ENCODE measurements at regions not wholly inside any gene's neighbourhood (a gene's known extent, or its start where the extent isn't known, plus 50 kb on each side); places are given as distances from the start of the nearest gene placed in this dataset.

DNA sequence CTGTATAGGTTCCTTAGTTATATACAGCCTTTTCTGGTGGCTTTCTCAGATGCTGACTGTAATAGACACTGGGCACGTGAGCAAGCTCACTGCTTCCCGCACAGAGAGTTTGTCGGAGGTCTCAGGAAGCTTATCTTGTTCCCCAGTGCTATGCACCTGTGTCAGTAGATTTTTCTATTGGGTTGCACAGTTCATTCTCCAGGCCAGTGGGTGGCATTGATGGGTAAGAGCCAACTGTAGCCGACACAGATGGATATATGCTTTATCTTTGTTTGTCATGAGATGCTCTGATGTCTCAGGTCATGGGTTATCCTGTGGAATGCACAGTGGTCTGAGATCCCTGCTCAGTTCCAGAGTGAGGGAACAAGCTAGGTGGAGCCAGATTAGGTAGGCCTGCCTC lies 293.0 kb downstream of the GRB14 start:
- DNase-seq (ENCODE audit: low read depth), result no peak
- no peak overlapping the region for H3K4me3 ChIP-seq (ENCODE audit: low read depth, low read length)
- no peak for TF ChIP-seq CTCF (IDR thresholded peaks at IDR 0.05; ENCODE audit: insufficient read depth, low read depth, low read length)

- no peak for TF ChIP-seq CTCF (IDR thresholded peaks at IDR 0.05; ENCODE audit: insufficient read depth, low read depth, low read length)
- DNase-seq (ENCODE audit: low read depth), result no peak
- H3K4me3 ChIP-seq (ENCODE audit: low read depth, low read length), result no peak overlapping the region
Observed at GRCh38 chr2:164323978-164324377, 297.3 kb downstream of the GRB14 start.

DNA sequence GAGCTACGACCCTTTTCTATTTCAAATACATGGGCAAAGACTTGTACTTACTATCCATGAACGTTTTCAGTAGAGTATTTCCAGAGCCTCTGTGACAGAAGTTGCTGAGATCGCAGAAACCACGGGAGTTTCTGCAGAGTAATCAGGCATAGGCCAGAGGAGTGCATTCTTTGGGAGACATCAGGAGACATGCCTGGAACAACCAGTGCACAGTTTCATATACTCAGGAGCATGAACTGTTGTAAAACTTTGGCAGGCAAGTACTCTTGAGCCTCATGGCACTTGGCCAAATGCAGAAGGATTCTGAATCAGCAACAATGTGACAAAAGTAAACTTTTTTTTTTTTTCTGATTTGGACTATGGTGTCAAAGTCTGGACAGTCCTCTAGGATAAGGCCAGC lies 307.1 kb downstream of the GRB14 start:
- no peak overlapping the region for H3K4me3 ChIP-seq (ENCODE audit: low read depth, low read length)
- peak; percentile 1 for DNase-seq (ENCODE audit: low read depth)
- no peak for TF ChIP-seq CTCF (IDR thresholded peaks at IDR 0.05; ENCODE audit: insufficient read depth, low read depth, low read length)

GRCh38 chr2:164306872-164307271 lies 314.4 kb downstream of the GRB14 start:
- DNase-seq (ENCODE audit: low read depth), result no peak
- H3K4me3 ChIP-seq (ENCODE audit: low read depth, low read length), result no peak overlapping the region
- TF ChIP-seq CTCF (IDR thresholded peaks at IDR 0.05; ENCODE audit: insufficient read depth, low read depth, low read length), result no peak

- no peak for TF ChIP-seq CTCF (IDR thresholded peaks at IDR 0.05; ENCODE audit: insufficient read depth, low read depth, low read length)
- H3K4me3 ChIP-seq (ENCODE audit: low read depth, low read length), result no peak overlapping the region
- DNase-seq (ENCODE audit: low read depth), result no peak
Observed at GRCh38 chr2:164302786-164303185, 318.5 kb downstream of the GRB14 start.

DNA sequence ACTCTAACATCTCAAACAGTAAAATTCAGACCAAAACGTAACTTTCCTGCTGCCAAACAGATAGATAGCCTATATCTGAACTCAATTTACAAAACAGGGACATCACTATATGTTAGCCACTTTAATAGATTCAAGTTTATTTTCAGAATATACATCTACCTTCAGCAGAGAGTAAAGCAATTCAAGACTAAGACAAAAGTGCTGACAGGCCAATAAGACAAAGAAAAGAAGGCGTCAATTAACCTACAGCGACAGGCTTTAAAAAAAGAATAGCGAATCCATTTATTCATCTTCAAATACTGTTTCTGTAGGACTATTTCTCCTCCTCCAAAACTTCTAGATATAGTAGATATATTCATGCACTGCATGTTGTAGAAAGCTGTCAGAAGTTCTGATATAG lies 333.0 kb downstream of the GRB14 start:
- no peak for DNase-seq (ENCODE audit: low read depth)
- TF ChIP-seq CTCF (IDR thresholded peaks at IDR 0.05; ENCODE audit: insufficient read depth, low read depth, low read length), result no peak
- H3K4me3 ChIP-seq (ENCODE audit: low read depth, low read length), result no peak overlapping the region

DNA sequence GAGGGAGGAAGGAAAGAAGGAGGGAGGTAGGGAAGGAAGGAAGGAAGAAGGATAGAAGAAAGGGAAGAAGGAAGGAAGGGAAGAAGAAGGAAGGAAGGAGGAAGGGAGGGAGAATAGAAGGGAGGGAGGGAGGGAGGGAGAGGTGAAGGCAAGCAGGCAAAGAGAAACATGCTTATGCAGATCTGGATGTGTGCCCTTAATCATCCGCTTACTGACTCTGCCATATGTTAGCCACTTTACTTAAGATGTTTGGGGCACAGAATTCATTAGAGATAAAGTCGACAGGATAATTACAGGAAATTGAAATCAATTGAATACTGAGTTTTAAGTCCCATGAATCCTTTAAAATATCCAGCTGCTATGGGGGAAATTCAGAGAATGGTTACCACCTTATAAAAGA lies 334.2 kb downstream of the GRB14 start:
- no peak for TF ChIP-seq CTCF (IDR thresholded peaks at IDR 0.05; ENCODE audit: insufficient read depth, low read depth, low read length)
- no peak for DNase-seq (ENCODE audit: low read depth)
- H3K4me3 ChIP-seq (ENCODE audit: low read depth, low read length), result no peak overlapping the region
